PC-3 (cell line): ENCODE measurements at regions not wholly inside any gene's neighbourhood (a gene's known extent, or its start where the extent isn't known, plus 50 kb on each side); places are given as distances from the start of the nearest gene placed in this dataset.

Source experiments
- ATAC-seq: fragments of 200-7000 bp; cut with Tn5 transposase; 2 replicates; pipeline ENCODE4 v1.9.1; 2020; ENCODE audit warnings: mild to moderate bottlenecking, moderate library complexity
- BruUV-seq: library from RNA; stranded (reverse); fragments of 400-500 nt; replicated peaks from 2 replicates; lab custom pipeline; 2021; lab: Mats Ljungman, UMichigan
- CTCF ChIA-PET: fragments of 300-600 bp; sonication (Branson Sonifier 250); formaldehyde crosslinking; loops from one replicate; lab custom pipeline; 2022; ENCODE audit warnings: antibody characterized with exemption; lab: Charles Lee
- POLR2A ChIA-PET: fragments of 300-600 bp; sonication (Branson Sonifier 250); formaldehyde crosslinking; loops from one replicate; lab custom pipeline; 2022; ENCODE audit warnings: antibody characterized with exemption; ENCODE audit not compliant: unreplicated experiment; lab: Charles Lee
- DNase-seq: peaks from one replicate; pipeline ENCODE4 v3.0.0-alpha.2; 2015
- H2AFZ ChIP-seq: fragments of 300-600 bp; sonication (generic); 2 replicates; pipeline ENCODE4 v1.6.0; 2016; ENCODE audit warnings: antibody characterized with exemption, low read length
- H3F3A ChIP-seq: fragments of 300-600 bp; sonication (generic); one replicate; pipeline ENCODE4 v1.6.0; 2017; ENCODE audit warnings: antibody characterized with exemption, low read length, control low read depth, mild to moderate bottlenecking; ENCODE audit not compliant: unreplicated experiment
- H3K27ac ChIP-seq: fragments of 300-600 bp; sonication (generic); 2 replicates; pipeline ENCODE4 v1.5.1; 2016; ENCODE audit warnings: mild to moderate bottlenecking, low read length
- H3K27me3 ChIP-seq: fragments of 300-600 bp; sonication (generic); 2 replicates; pipeline ENCODE4 v1.6.1; 2016; ENCODE audit warnings: low read length, mixed read lengths
- H3K36me3 ChIP-seq: fragments of 300-600 bp; sonication (generic); 2 replicates; pipeline ENCODE4 v1.6.1; 2016; ENCODE audit warnings: low read depth, mixed run types, low read length, mixed read lengths
- H3K4me1 ChIP-seq: fragments of 300-600 bp; sonication (generic); 2 replicates; pipeline ENCODE4 v1.5.1; 2016; ENCODE audit warnings: low read length; ENCODE audit not compliant: insufficient read depth
- H3K4me2 ChIP-seq: fragments of 300-600 bp; sonication (generic); 2 replicates; pipeline ENCODE4 v1.6.0; 2016; ENCODE audit warnings: low read length
- H3K4me3 ChIP-seq: fragments of 300-600 bp; sonication (generic); 2 replicates; pipeline ENCODE4 v1.5.1; 2016; ENCODE audit warnings: mild to moderate bottlenecking, low read length, mixed read lengths
- H3K79me2 ChIP-seq: fragments of 300-600 bp; sonication (generic); 2 replicates; pipeline ENCODE4 v1.6.1; 2017; ENCODE audit warnings: low read length, mixed read lengths
- H3K9ac ChIP-seq: fragments of 300-600 bp; sonication (generic); 2 replicates; pipeline ENCODE4 v1.6.0; 2016; ENCODE audit warnings: mild to moderate bottlenecking, low read length
- H3K9me2 ChIP-seq: fragments of 300-600 bp; sonication (generic); replicated peaks from 2 replicates; pipeline ENCODE4 v1.6.1; 2016; ENCODE audit warnings: mixed run types, low read length, mixed read lengths
- H3K9me3 ChIP-seq: fragments of 300-600 bp; sonication (generic); 2 replicates; pipeline ENCODE4 v1.6.1; 2016; ENCODE audit warnings: low read length, mixed read lengths
- H4K20me1 ChIP-seq: fragments of 300-600 bp; sonication (generic); 2 replicates; pipeline ENCODE4 v1.6.1; 2016; ENCODE audit warnings: low read length, mixed read lengths
- CTCF ChIP-seq: fragments of 300-600 bp; sonication (generic); conservative IDR thresholded peaks from 2 replicates; pipeline ENCODE4 v1.5.1; 2017; ENCODE audit warnings: antibody characterized with exemption, low read depth, mild to moderate bottlenecking, low read length
- EZH2 ChIP-seq: fragments of 300-600 bp; sonication (generic); IDR thresholded peaks from one replicate; pipeline ENCODE4 v1.6.1; 2017; ENCODE audit warnings: antibody characterized with exemption, mild to moderate bottlenecking, low read length; ENCODE audit not compliant: unreplicated experiment
- EZH2phosphoT487 ChIP-seq: fragments of 300-600 bp; sonication (generic); IDR thresholded peaks from 2 replicates; pipeline ENCODE4 v1.6.1; 2018; ENCODE audit warnings: mild to moderate bottlenecking, antibody characterized with exemption, low read length, borderline replicate concordance
- intact Hi-C: fragments of 100-400 bp; cut with micrococcal nuclease; formaldehyde crosslinking; loops from 2 replicates; pipeline ENCODE4 v1.9.0; 2023

DNA sequence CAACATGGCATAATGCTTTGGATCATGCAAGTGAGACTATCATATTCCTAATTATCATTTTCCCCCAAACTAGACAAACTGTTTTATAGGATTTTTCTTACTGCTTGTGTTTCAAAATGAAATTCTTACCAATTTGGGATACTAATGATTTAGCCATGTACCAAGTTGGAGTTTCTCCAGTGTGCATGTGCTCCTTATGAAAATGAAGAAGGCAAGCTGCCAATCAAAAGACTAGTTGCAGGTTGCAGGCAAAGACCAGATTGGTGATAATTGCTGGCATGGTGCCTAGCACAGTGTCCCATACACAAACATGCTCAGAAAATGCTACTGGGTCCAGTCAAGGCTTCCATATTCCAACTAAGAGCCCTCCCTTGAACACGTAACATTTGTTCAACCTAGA lies 771.8 kb upstream of the FANCL start:
- H3F3A ChIP-seq = no peaks in the 10 kb centered on the region
- no peaks in the 10 kb centered on the region for H3K9me3 ChIP-seq
- H3K27ac ChIP-seq = no peak overlapping the region
- no TSS peak for BruUV-seq
- intact Hi-C loops = no loop called here
- H3K27me3 ChIP-seq = peaks cover 15% of the 10 kb centered on the region; the same call in 1 of the 2 replicates
- no peak overlapping the region for H3K9ac ChIP-seq
- DNase-seq (no peak), ATAC-seq (no peak)
- H3K4me3 ChIP-seq = no peak overlapping the region
- no peaks in the 10 kb centered on the region for H3K9me2 ChIP-seq
- no peak for TF ChIP-seq CTCF
- TF ChIP-seq EZH2 = no peak
- TF ChIP-seq EZH2phosphoT487 = no peak
- H3K36me3 ChIP-seq = no peaks in the 10 kb centered on the region
- ChIA-PET CTCF (no interaction called here), POLR2A (no interaction called here)
- H3K4me1 ChIP-seq = no peaks in the 10 kb centered on the region
- no peak overlapping the region for H3K4me2 ChIP-seq
- no peaks in the 10 kb centered on the region for H4K20me1 ChIP-seq
- H2AFZ ChIP-seq = no peak overlapping the region
- H3K79me2 ChIP-seq = no peaks in the 10 kb centered on the region

DNA sequence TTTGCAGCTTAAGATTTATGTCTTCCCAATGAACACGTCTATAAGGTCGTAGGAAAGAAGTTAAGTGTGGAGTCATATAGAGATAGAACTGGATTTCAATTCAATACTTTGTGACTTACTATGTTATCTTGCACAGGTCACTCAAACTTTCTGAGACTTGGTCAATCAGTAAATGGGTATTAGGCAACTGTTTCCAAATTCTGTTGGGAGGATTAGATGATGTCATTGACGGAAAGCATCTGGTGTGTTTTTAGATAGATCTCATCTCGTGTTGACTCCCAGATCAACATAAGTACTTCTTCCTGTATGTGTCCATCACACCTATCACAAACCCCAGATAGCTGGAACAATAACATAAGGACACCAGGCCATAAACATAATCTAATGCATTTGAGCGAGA lies 771.1 kb upstream of the FANCL start:
- DNase-seq = no peak
- ChIA-PET CTCF (no interaction called here), POLR2A (interaction anchor here (0.6 kb wide), 2 partner anchors 49 to 1832 kb away, joined by 4 to 12 read pairs; no protein-coding TSS in a partner anchor)
- intact Hi-C loops = no loop called here
- Histone ChIP-seq H4K20me1 (no peaks in the 10 kb centered on the region), H3K9ac (no peak overlapping the region), H3K9me2 (no peaks in the 10 kb centered on the region), H3K79me2 (no peaks in the 10 kb centered on the region), H3K9me3 (no peaks in the 10 kb centered on the region), H3K4me2 (no peak overlapping the region), H3F3A (no peaks in the 10 kb centered on the region), H3K27me3 (peaks cover 19% of the 10 kb centered on the region), H2AFZ (no peak overlapping the region), H3K4me3 (no peak overlapping the region), H3K4me1 (no peaks in the 10 kb centered on the region), H3K27ac (no peak overlapping the region), H3K36me3 (no peaks in the 10 kb centered on the region)
- ATAC-seq = no peak
- TF ChIP-seq CTCF (no peak), EZH2phosphoT487 (no peak), EZH2 (no peak)
- BruUV-seq = no TSS peak

- Histone ChIP-seq H3F3A (no peaks in the 10 kb centered on the region), H3K9me2 (no peaks in the 10 kb centered on the region), H3K9me3 (no peaks in the 10 kb centered on the region), H3K27ac (no peak overlapping the region), H3K27me3 (peaks cover 29% of the 10 kb centered on the region), H3K4me3 (no peak overlapping the region), H2AFZ (no peak overlapping the region), H4K20me1 (no peaks in the 10 kb centered on the region), H3K79me2 (no peaks in the 10 kb centered on the region), H3K9ac (no peak overlapping the region), H3K4me2 (no peak overlapping the region), H3K4me1 (no peaks in the 10 kb centered on the region), H3K36me3 (no peaks in the 10 kb centered on the region)
- BruUV-seq = no TSS peak
- TF ChIP-seq CTCF (no peak), EZH2phosphoT487 (no peak), EZH2 (no peak)
- ATAC-seq (no peak), DNase-seq (no peak)
- intact Hi-C loops = no loop called here
- ChIA-PET CTCF (no interaction called here), POLR2A (no interaction called here)
Observed at GRCh38 chr2:59008950-59009349, 767.8 kb upstream of the FANCL start.
